HCT116 (cell line): ENCODE measurements at regions not wholly inside any gene's neighbourhood (a gene's known extent, or its start where the extent isn't known, plus 50 kb on each side); places are given as distances from the start of the nearest gene placed in this dataset.

Experiments
- ATAC-seq: fragments of 200-7000 bp; cut with Tn5 transposase; 2 replicates; pipeline ENCODE4 v1.9.1; 2020; ENCODE audit warnings: mild to moderate bottlenecking, moderate library complexity
- BruUV-seq: library from RNA; stranded (reverse); fragments of 400-500 nt; replicated peaks from 2 replicates; lab custom pipeline; 2021; lab: Mats Ljungman, UMichigan
- CTCF ChIA-PET: fragments of 300-600 bp; sonication (Branson Sonifier 250); formaldehyde crosslinking; loops from one replicate; lab custom pipeline; 2021; ENCODE audit warnings: antibody characterized with exemption; lab: Charles Lee
- POLR2A ChIA-PET: fragments of 300-600, 350-600 bp; sonication (Branson Sonifier 250); formaldehyde crosslinking; loops from one replicate; lab custom pipeline; 2021; ENCODE audit warnings: antibody characterized with exemption; lab: Charles Lee
- RAD21 ChIA-PET, 2 experiments: fragments of 300-600 bp; sonication (Branson Sonifier 250); formaldehyde crosslinking; loops; one replicate each; lab custom pipeline; 2023; ENCODE audit warnings: low total read pairs in 2 of 2; ENCODE audit not compliant: uncharacterized antibody in 2 of 2, unreplicated experiment in 2 of 2, low non-redundant PET in 1 of 2; lab: Charles Lee
- DNase-seq: peaks from one replicate; pipeline ENCODE4 v3.0.0-alpha.2; 2010; ENCODE audit warnings: low read depth, low spot score
- H2AFZ ChIP-seq: fragments of 200-600 bp; shearing (Covaris generic), sonication (generic); 2 replicates; pipeline ENCODE4 v1.6.1; 2017; ENCODE audit warnings: low read depth, mixed run types, mixed read lengths, antibody characterized with exemption, low read length; ENCODE audit not compliant: poor library complexity, severe bottlenecking
- H3K27ac ChIP-seq: 2 replicates; pipeline ENCODE4 v1.5.1; 2012; ENCODE audit warnings: low read depth, low read length
- H3K27me3 ChIP-seq: fragments of 200-600 bp; sonication (generic); 2 replicates; pipeline ENCODE4 v1.6.1; 2016; ENCODE audit warnings: mixed run types, low read length, mixed read lengths; ENCODE audit not compliant: insufficient read depth
- H3K36me3 ChIP-seq, 2 experiments: fragments of 200-500 bp in 1 of 2; fragments of 200-600 bp in 1 of 2; sonication (Bioruptor generic) in 1 of 2; sonication (generic) in 1 of 2; 2 replicates each; pipeline versions ENCODE4 v1.5.1 to v1.6.1; 2014 to 2016; ENCODE audit warnings: low read length in 2 of 2, inconsistent platforms in 1 of 2, mixed read lengths in 1 of 2, mixed run types in 1 of 2; ENCODE audit not compliant: insufficient read depth in 2 of 2, control insufficient read depth in 1 of 2
- H3K4me1 ChIP-seq, 2 experiments: fragments of 200-600 bp in 1 of 2; sonication (generic) in 1 of 2; 2 replicates each; pipeline versions ENCODE4 v1.5.1 to v1.6.1; 2012 to 2017; ENCODE audit warnings: low read length in 2 of 2, inconsistent platforms in 1 of 2, mild to moderate bottlenecking in 1 of 2, mixed read lengths in 1 of 2, mixed run types in 1 of 2, moderate library complexity in 1 of 2; ENCODE audit not compliant: insufficient read depth in 2 of 2, control insufficient read depth in 1 of 2
- H3K4me2 ChIP-seq: fragments of 200-600 bp; sonication (generic); 2 replicates; pipeline ENCODE4 v1.6.1; 2017; ENCODE audit warnings: mixed run types, low read length, mixed read lengths
- H3K4me3 ChIP-seq, 2 experiments: fragments of 200-600 bp in 1 of 2; sonication (generic) in 1 of 2; replicated peaks in 1 of 2; 2 replicates each; pipeline ENCODE4 v1.5.1; 2011 to 2016; ENCODE audit warnings: low read length in 2 of 2, control low read depth in 1 of 2, low read depth in 1 of 2, mild to moderate bottlenecking in 1 of 2, mixed read lengths in 1 of 2, mixed run types in 1 of 2
- H3K79me2 ChIP-seq: fragments of 200-600 bp; sonication (generic); 2 replicates; pipeline ENCODE4 v1.6.1; 2017; ENCODE audit warnings: mild to moderate bottlenecking, mixed run types, low read length, moderate library complexity, mixed read lengths; ENCODE audit not compliant: insufficient read depth
- H3K9ac ChIP-seq: fragments of 200-600 bp; sonication (generic); 2 replicates; pipeline ENCODE4 v1.6.1; 2016; ENCODE audit warnings: low read length, mixed read lengths
- H3K9me2 ChIP-seq: fragments of 200-600 bp; sonication (generic), shearing (Covaris generic); 2 replicates; pipeline ENCODE4 v1.6.1; 2017; ENCODE audit warnings: mixed run types, mild to moderate bottlenecking, moderate library complexity; ENCODE audit not compliant: insufficient read depth
- H3K9me3 ChIP-seq, 2 experiments: fragments of 200-500 bp in 1 of 2; fragments of 200-600 bp in 1 of 2; sonication (Bioruptor generic) in 1 of 2; sonication (generic) in 1 of 2; 2 replicates each; pipeline ENCODE4 v1.6.1; 2014 to 2017; ENCODE audit warnings: low read length in 2 of 2, mixed read lengths in 2 of 2, inconsistent platforms in 1 of 2, low read depth in 1 of 2, mild to moderate bottlenecking in 1 of 2, mixed run types in 1 of 2, moderate library complexity in 1 of 2; ENCODE audit not compliant: control insufficient read depth in 1 of 2, insufficient read depth in 1 of 2
- H4K20me1 ChIP-seq: fragments of 200-600 bp; sonication (generic), shearing (Covaris generic); 2 replicates; pipeline ENCODE4 v1.6.1; 2017; ENCODE audit warnings: mixed run types, mild to moderate bottlenecking, moderate library complexity; ENCODE audit not compliant: insufficient read depth
- CBX3 ChIP-seq: IDR thresholded peaks from 2 replicates; pipeline ENCODE4 v1.6.1; 2012; ENCODE audit warnings: low read depth
- CEBPB ChIP-seq: IDR thresholded peaks from 2 replicates; pipeline ENCODE4 v1.6.1; 2012; ENCODE audit warnings: low read depth
- EGR1 ChIP-seq: IDR thresholded peaks from 2 replicates; pipeline ENCODE4 v1.6.1; 2012; ENCODE audit warnings: low read depth
- FOSL1 ChIP-seq: IDR thresholded peaks from 2 replicates; pipeline ENCODE4 v1.6.1; 2012; ENCODE audit warnings: low read depth
- MAX ChIP-seq: IDR thresholded peaks from 2 replicates; pipeline ENCODE4 v1.6.1; 2012
- POLR2A ChIP-seq: IDR thresholded peaks from 2 replicates; pipeline ENCODE4 v1.7.0; 2011; ENCODE audit warnings: borderline replicate concordance; ENCODE audit not compliant: insufficient read depth, insufficient read length; ENCODE audit errors: extremely low read depth
- POLR2AphosphoS5 ChIP-seq: IDR thresholded peaks from 2 replicates; pipeline ENCODE4 v1.6.1; 2011; ENCODE audit warnings: mild to moderate bottlenecking, low read depth, low read length, moderate library complexity
- RAD21 ChIP-seq: IDR thresholded peaks from 2 replicates; pipeline ENCODE4 v1.6.1; 2012; ENCODE audit warnings: low read depth, mild to moderate bottlenecking
- SIN3A ChIP-seq: IDR thresholded peaks from 2 replicates; pipeline ENCODE4 v1.6.1; 2012; ENCODE audit warnings: low read depth
- SP1 ChIP-seq: IDR thresholded peaks from 2 replicates; pipeline ENCODE4 v1.6.1; 2012; ENCODE audit warnings: low read depth
- SRF ChIP-seq: IDR thresholded peaks from 2 replicates; pipeline ENCODE4 v1.6.1; 2012; ENCODE audit warnings: low read depth
- TCF7L2 ChIP-seq: IDR thresholded peaks from 2 replicates; pipeline ENCODE4 v1.7.0; 2011; ENCODE audit warnings: borderline replicate concordance, inconsistent platforms; ENCODE audit not compliant: insufficient read depth, insufficient read length; ENCODE audit errors: extremely low read depth
- ZFX ChIP-seq: fragments of 450-650 bp; IDR thresholded peaks from 2 replicates; pipeline ENCODE4 v1.6.1; 2017
- ZNF274 ChIP-seq: fragments of 200-500 bp; sonication (Bioruptor generic); IDR thresholded peaks from 2 replicates; pipeline ENCODE4 v1.6.1; 2014; ENCODE audit warnings: mild to moderate bottlenecking, low read depth, low read length, inconsistent platforms
- intact Hi-C: fragments of 100-400 bp; cut with micrococcal nuclease; formaldehyde crosslinking; loops from 2 replicates; pipeline ENCODE4 v1.10.0; 2022
- TF ChIP-seq, protein P1 (sequence below), 3 experiments: fragments of 200-600 bp in 1 of 3; sonication (generic) in 1 of 3; IDR thresholded peaks in 2 of 3; conservative IDR thresholded peaks in 1 of 3; 2 replicates each; pipeline ENCODE4 v1.5.1; 2012 to 2017; ENCODE audit warnings: low read depth in 2 of 3, low read length in 2 of 3, antibody characterized with exemption in 1 of 3, borderline replicate concordance in 1 of 3, control low read depth in 1 of 3, mild to moderate bottlenecking in 1 of 3, mixed read lengths in 1 of 3, mixed run types in 1 of 3, moderate library complexity in 1 of 3; ENCODE audit not compliant: insufficient read depth in 1 of 3
- TF ChIP-seq, protein P2 (sequence below): IDR thresholded peaks from 2 replicates; pipeline ENCODE4 v1.6.1; 2012
- TF ChIP-seq, protein P3 (sequence below): IDR thresholded peaks from 2 replicates; pipeline ENCODE4 v1.6.1; 2012; ENCODE audit warnings: low read depth

DNA sequence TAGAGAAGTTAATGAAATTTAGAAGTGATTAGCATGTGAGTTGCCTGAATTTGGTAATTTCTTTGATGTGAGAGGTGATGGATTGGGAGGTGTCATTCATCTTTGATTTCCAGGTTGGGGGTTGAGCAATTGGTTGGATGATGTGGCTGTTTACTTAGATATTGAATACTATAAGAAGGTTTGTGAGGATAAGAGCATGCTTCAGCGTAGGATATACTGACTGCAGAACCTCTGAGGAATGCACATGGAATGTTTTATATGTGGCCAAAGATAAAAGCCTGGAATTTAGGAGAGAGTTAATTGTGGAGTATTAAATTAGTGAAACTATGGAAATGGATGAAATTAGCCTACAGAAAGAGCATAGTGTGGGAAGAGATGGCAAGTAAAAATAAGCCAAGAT, 165.4 kb upstream of the MAD2L1 start:
- RAD21 ChIA-PET: no interaction called here
- no peaks in the 10 kb centered on the region for H3K9me2 ChIP-seq
- TF ChIP-seq, protein P1, sequence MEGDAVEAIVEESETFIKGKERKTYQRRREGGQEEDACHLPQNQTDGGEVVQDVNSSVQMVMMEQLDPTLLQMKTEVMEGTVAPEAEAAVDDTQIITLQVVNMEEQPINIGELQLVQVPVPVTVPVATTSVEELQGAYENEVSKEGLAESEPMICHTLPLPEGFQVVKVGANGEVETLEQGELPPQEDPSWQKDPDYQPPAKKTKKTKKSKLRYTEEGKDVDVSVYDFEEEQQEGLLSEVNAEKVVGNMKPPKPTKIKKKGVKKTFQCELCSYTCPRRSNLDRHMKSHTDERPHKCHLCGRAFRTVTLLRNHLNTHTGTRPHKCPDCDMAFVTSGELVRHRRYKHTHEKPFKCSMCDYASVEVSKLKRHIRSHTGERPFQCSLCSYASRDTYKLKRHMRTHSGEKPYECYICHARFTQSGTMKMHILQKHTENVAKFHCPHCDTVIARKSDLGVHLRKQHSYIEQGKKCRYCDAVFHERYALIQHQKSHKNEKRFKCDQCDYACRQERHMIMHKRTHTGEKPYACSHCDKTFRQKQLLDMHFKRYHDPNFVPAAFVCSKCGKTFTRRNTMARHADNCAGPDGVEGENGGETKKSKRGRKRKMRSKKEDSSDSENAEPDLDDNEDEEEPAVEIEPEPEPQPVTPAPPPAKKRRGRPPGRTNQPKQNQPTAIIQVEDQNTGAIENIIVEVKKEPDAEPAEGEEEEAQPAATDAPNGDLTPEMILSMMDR (IDR thresholded peaks at IDR 0.05 in 2 of 3, conservative IDR thresholded peaks at IDR 0.05 in 1 of 3; ENCODE audit: borderline replicate concordance in 1 of 3, insufficient read depth in 1 of 3, low read depth in 2 of 3, low read length in 2 of 3): no peak
- TF ChIP-seq MAX (no peak), SP1 (no peak), TCF7L2 (no peak), SRF (no peak), ZFX (no peak), CEBPB (no peak), SIN3A (no peak), EGR1 (no peak), RAD21 (no peak), ZNF274 (no peak), CBX3 (no peak), POLR2A (no peak), POLR2AphosphoS5 (no peak), FOSL1 (no peak)
- TF ChIP-seq, protein P2, sequence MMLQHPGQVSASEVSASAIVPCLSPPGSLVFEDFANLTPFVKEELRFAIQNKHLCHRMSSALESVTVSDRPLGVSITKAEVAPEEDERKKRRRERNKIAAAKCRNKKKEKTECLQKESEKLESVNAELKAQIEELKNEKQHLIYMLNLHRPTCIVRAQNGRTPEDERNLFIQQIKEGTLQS: no peak
- TF ChIP-seq, protein P3, sequence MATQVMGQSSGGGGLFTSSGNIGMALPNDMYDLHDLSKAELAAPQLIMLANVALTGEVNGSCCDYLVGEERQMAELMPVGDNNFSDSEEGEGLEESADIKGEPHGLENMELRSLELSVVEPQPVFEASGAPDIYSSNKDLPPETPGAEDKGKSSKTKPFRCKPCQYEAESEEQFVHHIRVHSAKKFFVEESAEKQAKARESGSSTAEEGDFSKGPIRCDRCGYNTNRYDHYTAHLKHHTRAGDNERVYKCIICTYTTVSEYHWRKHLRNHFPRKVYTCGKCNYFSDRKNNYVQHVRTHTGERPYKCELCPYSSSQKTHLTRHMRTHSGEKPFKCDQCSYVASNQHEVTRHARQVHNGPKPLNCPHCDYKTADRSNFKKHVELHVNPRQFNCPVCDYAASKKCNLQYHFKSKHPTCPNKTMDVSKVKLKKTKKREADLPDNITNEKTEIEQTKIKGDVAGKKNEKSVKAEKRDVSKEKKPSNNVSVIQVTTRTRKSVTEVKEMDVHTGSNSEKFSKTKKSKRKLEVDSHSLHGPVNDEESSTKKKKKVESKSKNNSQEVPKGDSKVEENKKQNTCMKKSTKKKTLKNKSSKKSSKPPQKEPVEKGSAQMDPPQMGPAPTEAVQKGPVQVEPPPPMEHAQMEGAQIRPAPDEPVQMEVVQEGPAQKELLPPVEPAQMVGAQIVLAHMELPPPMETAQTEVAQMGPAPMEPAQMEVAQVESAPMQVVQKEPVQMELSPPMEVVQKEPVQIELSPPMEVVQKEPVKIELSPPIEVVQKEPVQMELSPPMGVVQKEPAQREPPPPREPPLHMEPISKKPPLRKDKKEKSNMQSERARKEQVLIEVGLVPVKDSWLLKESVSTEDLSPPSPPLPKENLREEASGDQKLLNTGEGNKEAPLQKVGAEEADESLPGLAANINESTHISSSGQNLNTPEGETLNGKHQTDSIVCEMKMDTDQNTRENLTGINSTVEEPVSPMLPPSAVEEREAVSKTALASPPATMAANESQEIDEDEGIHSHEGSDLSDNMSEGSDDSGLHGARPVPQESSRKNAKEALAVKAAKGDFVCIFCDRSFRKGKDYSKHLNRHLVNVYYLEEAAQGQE: no peak
- no TSS peak for BruUV-seq
- no peak overlapping the region for H3K9ac ChIP-seq
- H3K4me2 ChIP-seq: no peak overlapping the region
- H3K9me3 ChIP-seq: no peaks in the 10 kb centered on the region
- POLR2A ChIA-PET: no interaction called here
- intact Hi-C loops: no loop called here
- CTCF ChIA-PET: no interaction called here
- no peak for ATAC-seq
- no peaks in the 10 kb centered on the region for H3K27me3 ChIP-seq
- no peak overlapping the region for H3K27ac ChIP-seq
- no peak for DNase-seq
- no peaks in the 10 kb centered on the region for H3K4me1 ChIP-seq
- no peaks in the 10 kb centered on the region for H3K36me3 ChIP-seq
- H4K20me1 ChIP-seq: no peaks in the 10 kb centered on the region
- no peak overlapping the region for H2AFZ ChIP-seq
- H3K79me2 ChIP-seq: no peaks in the 10 kb centered on the region
- no peak overlapping the region for H3K4me3 ChIP-seq
